Fibroblast of skin of scalp (primary cell): ENCODE measurements at regions not wholly inside any gene's neighbourhood (a gene's known extent, or its start where the extent isn't known, plus 50 kb on each side); places are given as distances from the start of the nearest gene placed in this dataset.
"Not testable (repeated sequence)": the region's sequence is repeated elsewhere in the genome, so short reads cannot be mapped to it uniquely, and the experiment has no call there.

Source experiments
- DNase-seq: peaks from one replicate; pipeline ENCODE4 v3.0.0-alpha.2; 2013

DNA sequence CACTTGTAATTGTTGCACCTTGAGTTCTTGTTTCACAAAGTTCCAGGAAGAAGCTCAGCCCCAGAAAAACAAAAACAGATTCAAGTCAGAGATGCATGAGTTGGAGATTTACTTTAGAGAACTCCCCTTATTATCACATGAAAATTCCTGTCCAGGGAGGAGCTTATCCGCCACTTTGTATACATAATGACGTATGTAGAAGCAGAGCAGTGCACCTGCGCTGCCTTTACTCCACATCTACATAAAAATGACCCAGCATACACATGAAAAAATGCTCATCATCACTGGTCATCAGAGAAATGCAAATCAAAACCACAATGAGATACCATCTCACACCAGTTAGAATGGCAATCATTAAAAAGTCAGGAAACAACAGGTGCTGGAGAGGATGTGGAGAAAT is 73.3 kb upstream of the ZSWIM2 start:
- DNase-seq = not testable (repeated sequence)

DNA sequence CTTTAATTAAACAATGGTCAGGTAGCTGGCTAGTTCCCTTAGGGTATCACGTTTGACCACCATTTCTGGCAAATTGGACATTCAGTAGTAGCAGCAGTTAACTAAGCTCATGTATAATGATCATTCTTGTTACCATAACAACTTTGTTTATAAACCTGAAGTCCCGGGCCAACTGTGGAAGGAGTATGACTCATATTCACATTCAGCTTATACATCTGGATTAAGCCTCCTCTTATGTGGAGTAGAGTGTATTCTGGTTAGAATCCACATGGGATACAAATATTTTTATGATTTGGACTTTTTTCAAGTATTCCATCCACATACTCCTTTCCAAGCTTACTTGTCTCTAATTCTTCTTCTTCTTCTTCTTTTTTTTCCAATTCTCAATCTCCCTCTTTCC is 70.3 kb upstream of the ZSWIM2 start:
- DNase-seq = peak; percentile 76

DNA sequence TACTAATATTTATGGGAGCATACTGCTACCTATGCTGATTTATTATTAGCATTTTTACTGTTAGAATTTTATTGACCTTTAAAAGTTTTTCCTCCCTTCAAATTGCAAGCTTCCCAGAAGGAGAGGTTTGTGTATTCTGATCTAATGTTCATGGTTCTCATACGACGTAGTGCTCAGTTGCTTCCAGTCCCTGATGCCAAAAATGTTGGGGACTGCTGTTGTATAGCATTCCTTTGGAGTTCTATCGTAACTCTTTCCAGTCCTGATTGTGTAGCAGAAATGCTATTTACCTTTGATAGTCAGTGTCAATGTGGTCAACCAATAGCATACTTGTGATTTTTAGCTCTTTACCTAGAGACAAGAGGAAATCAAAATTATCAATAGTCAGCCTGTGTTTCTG is 69.5 kb upstream of the ZSWIM2 start:
- DNase-seq = peak; percentile 6

DNA sequence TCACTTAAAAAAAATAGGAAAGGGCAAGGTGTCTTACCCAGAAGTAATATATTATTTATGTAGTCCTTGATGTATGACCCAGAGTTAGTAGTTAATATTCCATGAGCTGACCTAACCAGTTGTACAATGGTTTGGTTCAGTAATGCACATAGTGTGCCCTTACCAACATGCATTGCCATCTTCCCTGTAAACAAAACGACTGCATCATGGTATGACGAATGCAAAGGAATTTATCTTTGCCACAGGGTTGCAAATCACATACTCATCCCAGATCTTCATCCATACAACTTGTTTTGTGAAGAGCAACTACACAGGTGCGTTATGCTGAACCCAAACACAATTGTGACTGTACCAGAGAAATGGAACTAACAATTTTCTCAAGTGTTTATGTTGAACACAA is 68.9 kb upstream of the ZSWIM2 start:
- no peak for DNase-seq

DNA sequence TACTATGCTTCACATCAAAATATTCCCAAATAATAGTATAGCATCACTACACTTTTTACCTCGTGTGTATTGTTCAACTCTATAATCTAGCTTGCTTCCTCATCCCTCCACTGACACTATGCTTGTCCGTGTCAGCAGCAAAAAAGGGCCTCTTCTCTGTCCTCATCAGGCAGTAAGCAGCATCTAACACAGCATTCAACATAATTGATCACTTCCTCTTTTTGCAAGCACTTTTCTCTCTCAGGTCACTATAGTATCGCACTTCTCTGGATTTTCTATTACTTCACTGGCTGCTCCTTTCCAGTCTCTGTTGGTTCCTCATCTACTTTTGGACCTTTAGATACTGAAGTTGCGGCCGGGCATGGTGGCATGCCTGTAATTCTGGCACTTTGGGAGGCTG is 64.9 kb upstream of the ZSWIM2 start:
- DNase-seq = no peak

DNA sequence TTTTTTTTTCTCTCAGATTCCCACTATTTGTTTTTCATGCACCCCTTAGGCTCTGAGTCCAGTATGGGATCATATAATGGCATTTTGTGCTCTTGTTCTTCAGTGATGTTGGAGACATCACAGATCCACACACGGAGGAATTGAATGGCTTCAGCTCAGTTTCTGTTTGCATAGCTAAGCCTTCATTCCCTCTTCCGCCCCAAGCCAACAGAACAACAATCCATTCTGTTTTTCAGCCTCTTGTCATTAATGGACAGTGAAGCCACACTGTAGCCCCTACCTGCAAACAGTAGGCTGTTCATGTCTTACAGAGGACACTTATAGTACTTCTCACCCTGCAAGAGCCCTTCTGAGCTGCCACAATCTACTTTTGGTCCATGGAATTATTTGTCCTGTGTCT is 64.0 kb upstream of the ZSWIM2 start:
- no peak for DNase-seq

DNA sequence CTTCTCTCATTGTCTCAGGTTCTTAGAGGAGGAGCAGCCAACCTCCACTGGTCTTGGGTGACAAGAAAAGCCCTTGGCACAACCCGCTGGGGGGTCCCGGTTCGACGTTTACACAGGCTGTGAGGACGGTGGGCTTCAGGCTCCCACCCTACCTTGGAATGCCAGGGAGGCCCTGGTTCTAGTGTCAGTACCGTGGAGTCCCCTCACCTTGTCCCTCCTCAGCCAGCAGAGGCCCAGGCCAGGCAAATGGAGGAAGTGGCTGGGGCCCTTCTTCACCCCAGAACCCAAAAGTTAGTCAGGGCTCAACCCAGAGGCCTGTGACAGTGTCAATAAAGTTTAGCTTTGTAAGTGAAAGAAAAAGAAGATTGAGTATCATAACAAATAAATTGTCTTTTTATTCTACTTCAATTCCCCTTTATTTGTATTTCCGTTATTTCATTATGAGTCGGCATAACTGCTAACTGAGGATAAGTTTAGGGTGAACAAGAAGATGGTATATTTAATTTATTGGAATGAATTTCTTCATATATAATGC is 62.6 kb upstream of the ZSWIM2 start:
- DNase-seq = no peak

DNA sequence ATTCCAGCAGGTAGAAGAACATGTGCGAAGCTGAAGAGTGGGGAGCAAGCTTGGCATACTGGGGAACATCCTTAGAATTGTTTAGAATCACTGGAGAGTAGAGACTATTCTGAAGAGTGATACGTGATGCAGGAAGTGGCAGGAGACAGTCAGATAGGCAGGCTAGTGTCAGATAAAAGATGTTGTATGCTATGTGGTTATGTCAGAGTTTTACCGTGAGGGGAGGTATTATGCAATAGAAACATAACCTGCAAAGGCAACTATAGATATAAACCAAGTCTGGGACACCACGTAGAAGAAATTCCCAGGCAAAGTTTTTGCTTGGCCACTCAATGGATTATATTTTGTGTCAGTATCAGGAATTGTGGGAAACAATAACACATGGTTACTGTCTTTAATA is 62.0 kb upstream of the ZSWIM2 start:
- no peak for DNase-seq

DNA sequence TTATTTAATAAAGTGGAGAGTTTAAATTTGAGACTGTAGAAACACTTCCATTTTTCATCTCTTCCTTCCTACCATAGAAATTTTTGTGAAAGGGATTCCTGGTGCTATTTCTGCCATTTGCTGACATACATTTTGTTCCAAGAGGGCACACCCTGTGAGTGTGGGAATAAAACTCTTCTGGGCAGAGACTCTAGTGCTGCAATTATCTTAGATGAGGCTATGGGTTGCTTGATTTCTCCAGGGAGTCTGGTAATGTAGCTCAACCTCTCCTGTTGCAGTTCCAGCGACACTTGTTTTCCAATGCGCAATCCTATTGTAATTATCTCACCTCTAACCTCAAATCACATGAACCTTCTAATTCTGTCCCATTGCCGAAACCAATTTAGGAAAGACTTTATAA is 60.1 kb upstream of the ZSWIM2 start:
- DNase-seq = no peak

DNA sequence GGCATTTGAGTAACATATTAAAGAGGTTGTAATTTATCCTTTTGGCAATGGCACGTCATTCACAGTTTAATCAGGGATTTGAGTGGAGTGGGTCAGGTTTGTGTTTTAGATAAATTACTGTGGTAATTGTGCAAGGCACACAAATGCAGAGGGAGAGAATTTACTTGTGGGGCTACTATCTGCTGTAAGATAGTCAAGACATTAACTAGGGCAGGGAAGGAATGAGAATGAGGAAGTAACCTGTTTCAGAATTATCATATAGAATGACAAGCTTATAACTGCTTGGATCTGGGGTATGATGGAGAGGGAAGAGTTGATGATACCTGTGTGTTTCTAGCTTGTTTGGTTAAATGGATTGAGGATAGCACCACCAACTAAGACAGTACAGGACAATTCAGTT is 58.9 kb upstream of the ZSWIM2 start:
- no peak for DNase-seq

DNA sequence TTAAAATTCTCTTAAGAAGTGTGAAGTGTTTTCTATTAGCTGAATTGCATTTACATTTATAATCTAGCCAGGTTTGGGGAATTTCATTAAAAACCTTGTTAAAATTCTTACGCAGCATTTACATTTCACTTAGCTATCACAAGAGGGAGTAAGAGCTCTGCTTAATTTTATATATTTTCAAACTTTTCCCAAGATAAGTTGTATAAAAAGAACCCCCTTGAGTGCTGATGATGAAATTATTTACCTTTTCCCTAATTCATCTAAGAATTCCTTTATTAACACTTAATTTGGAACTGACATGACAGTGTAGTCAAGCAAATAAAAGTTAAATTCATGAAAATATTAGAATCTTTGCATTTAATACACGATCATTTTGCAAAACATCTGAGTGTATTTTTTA is 54.2 kb upstream of the ZSWIM2 start:
- DNase-seq = peak; percentile 11
